Osteocyte (in vitro differentiated cells): ENCODE measurements at regions not wholly inside any gene's neighbourhood (a gene's known extent, or its start where the extent isn't known, plus 50 kb on each side); places are given as distances from the start of the nearest gene placed in this dataset.

Experiments
- DNase-seq: peaks from one replicate; pipeline ENCODE4 v3.0.0; 2021; ENCODE audit warnings: mixed read lengths; ENCODE audit not compliant: unreplicated experiment; ENCODE audit errors: extremely low spot score
- H3K27ac Mint-ChIP-seq: one replicate; pipeline ENCODE4 v1.8.0; 2021; ENCODE audit warnings: mild to moderate bottlenecking, mixed read lengths; ENCODE audit not compliant: unreplicated experiment
- H3K27me3 Mint-ChIP-seq: one replicate; pipeline ENCODE4 v1.8.0; 2021; ENCODE audit warnings: mixed read lengths; ENCODE audit not compliant: unreplicated experiment
- H3K36me3 Mint-ChIP-seq: one replicate; pipeline ENCODE4 v1.8.0; 2021; ENCODE audit warnings: mixed read lengths; ENCODE audit not compliant: unreplicated experiment
- H3K4me1 Mint-ChIP-seq: one replicate; pipeline ENCODE4 v1.8.0; 2021; ENCODE audit warnings: mixed read lengths; ENCODE audit not compliant: unreplicated experiment
- H3K4me3 Mint-ChIP-seq: one replicate; pipeline ENCODE4 v1.8.0; 2021; ENCODE audit warnings: mild to moderate bottlenecking, moderate library complexity, mixed read lengths; ENCODE audit not compliant: unreplicated experiment
- H3K9me3 Mint-ChIP-seq: one replicate; pipeline ENCODE4 v1.8.0; 2021; ENCODE audit warnings: mixed read lengths; ENCODE audit not compliant: unreplicated experiment
- CTCF ChIP-seq: fragments of 200-600 bp; sonication (generic); IDR thresholded peaks from 2 replicates; pipeline ENCODE4 v1.5.0; 2021; ENCODE audit warnings: antibody characterized with exemption, mild to moderate bottlenecking, moderate library complexity

DNA sequence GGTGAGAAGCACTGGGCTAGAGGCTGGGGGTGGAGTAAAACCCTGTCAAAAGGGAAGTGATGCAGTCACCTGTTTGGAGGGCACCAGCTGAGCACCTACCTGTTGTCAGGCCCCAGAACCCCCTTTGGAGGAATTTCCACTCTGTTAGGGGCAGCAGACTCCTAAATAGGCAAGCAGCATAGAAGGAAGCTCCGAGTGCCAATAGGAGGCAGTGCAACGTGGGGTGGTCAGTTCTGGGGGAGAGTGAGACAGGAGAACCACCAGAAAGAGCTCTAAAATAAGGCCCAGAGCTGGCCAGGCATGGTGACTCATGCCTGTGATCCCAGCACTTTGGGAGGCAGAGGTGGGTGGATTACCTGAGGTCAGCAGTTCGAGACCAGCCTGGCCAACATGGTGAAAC, 203.7 kb upstream of the ZC3H12A start:
- Mint-ChIP-seq H3K9me3 (no peaks in the 10 kb centered on the region), H3K27ac (no peak overlapping the region), H3K4me3 (no peak overlapping the region), H3K27me3 (no peaks in the 10 kb centered on the region), H3K4me1 (no peaks in the 10 kb centered on the region), H3K36me3 (no peaks in the 10 kb centered on the region)
- DNase-seq = no peak
- TF ChIP-seq CTCF = no peak

DNA sequence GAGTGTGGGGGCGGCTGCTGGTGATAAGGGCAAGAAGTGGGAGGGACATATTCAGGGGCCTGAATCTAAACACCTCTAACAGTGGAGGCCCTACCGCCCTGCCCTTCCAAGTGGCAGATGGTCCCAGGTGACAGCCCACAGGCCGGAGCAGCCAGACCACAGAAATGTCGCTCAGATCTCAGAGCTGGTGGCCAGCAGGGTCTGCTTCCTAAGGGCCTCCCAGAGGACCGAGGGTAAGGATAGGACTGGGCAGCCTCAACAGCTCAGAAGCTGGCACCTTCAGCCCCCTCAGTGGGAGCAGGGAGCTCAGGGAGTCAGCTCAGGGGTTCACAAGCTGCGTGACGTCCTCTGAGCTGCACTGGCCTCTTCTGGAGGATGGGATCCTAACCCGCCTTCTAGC, 201.8 kb upstream of the ZC3H12A start:
- no peak for TF ChIP-seq CTCF

GRCh38 chr1:37274486-37274885, 199.9 kb upstream of the ZC3H12A start:
- no peak overlapping the region for H3K4me3 Mint-ChIP-seq
- no peak overlapping the region for H3K27ac Mint-ChIP-seq
- H3K36me3 Mint-ChIP-seq = no peaks in the 10 kb centered on the region
- no peak for DNase-seq
- no peaks in the 10 kb centered on the region for H3K4me1 Mint-ChIP-seq
- TF ChIP-seq CTCF = no peak
- no peaks in the 10 kb centered on the region for H3K27me3 Mint-ChIP-seq
- H3K9me3 Mint-ChIP-seq = no peaks in the 10 kb centered on the region

More for the DNA sequence above, 201.8 kb upstream of the ZC3H12A start:
- DNase-seq = no peak
- H3K9me3 Mint-ChIP-seq = no peaks in the 10 kb centered on the region
- H3K4me3 Mint-ChIP-seq = no peak overlapping the region
- no peaks in the 10 kb centered on the region for H3K27me3 Mint-ChIP-seq
- no peaks in the 10 kb centered on the region for H3K4me1 Mint-ChIP-seq
- no peaks in the 10 kb centered on the region for H3K36me3 Mint-ChIP-seq
- no peak overlapping the region for H3K27ac Mint-ChIP-seq

DNA sequence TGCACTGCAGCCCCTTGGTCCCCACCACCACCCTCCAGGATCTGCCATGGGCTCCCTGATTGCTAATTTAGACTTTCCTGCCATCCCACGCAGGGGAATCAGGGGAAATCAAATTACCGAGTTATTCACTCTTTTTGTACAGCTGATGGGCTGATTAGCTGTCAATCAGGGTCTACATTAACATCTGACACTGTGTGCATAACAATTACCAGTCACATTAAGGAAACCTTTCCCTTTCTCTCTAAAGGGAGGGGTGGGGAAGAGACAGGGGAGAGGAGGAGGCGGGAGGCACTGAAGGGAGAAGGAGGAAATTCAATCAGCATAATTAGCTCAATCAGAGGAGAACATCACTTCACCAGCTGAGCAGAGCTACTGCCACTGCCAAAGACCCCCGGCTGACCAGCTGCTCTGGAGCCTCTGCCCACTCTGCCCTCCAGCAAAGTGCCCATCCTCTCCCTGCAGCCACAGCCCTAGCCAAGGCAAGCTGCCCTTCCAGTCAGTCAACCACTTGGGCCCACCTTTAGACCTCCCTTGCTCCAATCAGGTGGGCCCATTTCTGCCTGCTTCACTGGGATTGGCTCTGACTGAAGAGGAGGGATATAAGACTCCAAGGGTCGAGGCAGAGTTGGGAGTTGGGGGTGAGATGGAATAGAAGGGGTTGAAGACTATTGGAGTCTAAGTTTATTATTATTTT, 199.3 kb upstream of the ZC3H12A start:
- TF ChIP-seq CTCF = no peak
- H3K4me3 Mint-ChIP-seq = no peak overlapping the region
- H3K4me1 Mint-ChIP-seq = no peaks in the 10 kb centered on the region
- H3K9me3 Mint-ChIP-seq = no peaks in the 10 kb centered on the region
- H3K36me3 Mint-ChIP-seq = no peaks in the 10 kb centered on the region
- no peak overlapping the region for H3K27ac Mint-ChIP-seq
- DNase-seq = no peak
- no peaks in the 10 kb centered on the region for H3K27me3 Mint-ChIP-seq

DNA sequence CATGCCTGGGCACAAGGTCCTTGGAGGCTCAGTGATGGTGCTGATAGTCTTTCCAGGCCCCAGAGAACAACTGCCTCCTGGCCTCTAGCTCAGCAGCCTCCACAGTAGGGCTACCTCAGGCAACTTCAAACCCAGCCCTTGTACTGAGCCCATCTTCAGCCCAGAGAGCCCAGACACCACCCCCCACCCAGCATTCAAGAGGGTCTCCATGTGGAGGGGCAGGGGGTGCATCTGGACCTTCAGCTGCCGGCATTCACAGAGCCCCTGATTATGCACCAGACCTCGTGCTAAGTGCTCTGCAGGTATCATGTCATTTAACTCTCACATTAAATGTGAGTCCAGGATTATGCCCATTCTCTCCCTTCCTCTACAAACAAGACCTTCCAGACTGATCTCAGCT, 197.0 kb upstream of the ZC3H12A start:
- H3K27ac Mint-ChIP-seq = no peak overlapping the region
- TF ChIP-seq CTCF = no peak
- no peaks in the 10 kb centered on the region for H3K4me1 Mint-ChIP-seq
- H3K9me3 Mint-ChIP-seq = no peaks in the 10 kb centered on the region
- no peak for DNase-seq
- H3K27me3 Mint-ChIP-seq = no peaks in the 10 kb centered on the region
- H3K36me3 Mint-ChIP-seq = no peaks in the 10 kb centered on the region
- no peak overlapping the region for H3K4me3 Mint-ChIP-seq
